PC-9 (cell line): ENCODE measurements at regions not wholly inside any gene's neighbourhood (a gene's known extent, or its start where the extent isn't known, plus 50 kb on each side); places are given as distances from the start of the nearest gene placed in this dataset.
"Not testable (repeated sequence)": the region's sequence is repeated elsewhere in the genome, so short reads cannot be mapped to it uniquely, and the experiment has no call there.

Source experiments
- CTCF ChIP-seq: fragments of 200-600 bp; sonication (generic); conservative IDR thresholded peaks from 2 replicates; pipeline ENCODE4 v1.6.1; 2017; ENCODE audit warnings: mixed run types, antibody characterized with exemption, mild to moderate bottlenecking, moderate library complexity
- EZH2 ChIP-seq: fragments of 200-600 bp; sonication (generic); IDR thresholded peaks from 2 replicates; pipeline ENCODE4 v1.8.0; 2017; ENCODE audit warnings: antibody characterized with exemption, low read depth

GRCh38 chr1:120239351-120239750 lies 63.0 kb upstream of the SEC22B start:
- TF ChIP-seq CTCF, EZH2: not testable (repeated sequence)
